MM.1S (cell line): ENCODE measurements at regions not wholly inside any gene's neighbourhood (a gene's known extent, or its start where the extent isn't known, plus 50 kb on each side); places are given as distances from the start of the nearest gene placed in this dataset.

Experiments used
- DNase-seq: peaks from one replicate; pipeline ENCODE4 v3.0.0-alpha.2; 2015
- H2AFZ ChIP-seq: fragments of 300-600 bp; sonication (generic); 2 replicates; pipeline ENCODE4 v1.6.0; 2016; ENCODE audit warnings: antibody characterized with exemption, low read length
- H3F3A ChIP-seq: fragments of 300-600 bp; sonication (generic); 2 replicates; pipeline ENCODE4 v1.6.1; 2016; ENCODE audit warnings: mild to moderate bottlenecking, antibody characterized with exemption, low read length, moderate library complexity, mixed read lengths; ENCODE audit not compliant: insufficient read depth
- H3K27ac ChIP-seq: fragments of 300-600 bp; sonication (generic); 2 replicates; pipeline ENCODE4 v1.5.1; 2016; ENCODE audit warnings: mild to moderate bottlenecking, low read length
- H3K27me3 ChIP-seq: fragments of 300-600 bp; sonication (generic); replicated peaks from 2 replicates; pipeline ENCODE4 v1.6.0; 2016; ENCODE audit warnings: low read length; ENCODE audit not compliant: insufficient read depth
- H3K36me3 ChIP-seq: fragments of 300-600 bp; sonication (generic); replicated peaks from 2 replicates; pipeline ENCODE4 v1.6.1; 2016; ENCODE audit warnings: mild to moderate bottlenecking, low read length, mixed read lengths; ENCODE audit not compliant: insufficient read depth
- H3K4me1 ChIP-seq: fragments of 300-600 bp; sonication (generic); 2 replicates; pipeline ENCODE4 v1.6.1; 2016; ENCODE audit warnings: low read length, mixed read lengths
- H3K4me2 ChIP-seq: fragments of 300-600 bp; sonication (generic); 2 replicates; pipeline ENCODE4 v1.6.0; 2016; ENCODE audit warnings: low read depth, low read length
- H3K4me3 ChIP-seq: fragments of 300-600 bp; sonication (generic); 2 replicates; pipeline ENCODE4 v1.5.1; 2016; ENCODE audit warnings: low read length, mixed read lengths
- H3K79me2 ChIP-seq: fragments of 300-600 bp; sonication (generic); 2 replicates; pipeline ENCODE4 v1.6.1; 2016; ENCODE audit warnings: mixed run types, low read length, mixed read lengths
- H3K9ac ChIP-seq: fragments of 300-600 bp; sonication (generic); 2 replicates; pipeline ENCODE4 v1.6.1; 2016; ENCODE audit warnings: low read length, mixed read lengths
- H3K9me2 ChIP-seq: fragments of 300-600 bp; sonication (generic); replicated peaks from 2 replicates; pipeline ENCODE4 v1.6.1; 2016; ENCODE audit warnings: mild to moderate bottlenecking, low read length, mixed read lengths; ENCODE audit not compliant: insufficient read depth
- H3K9me3 ChIP-seq: fragments of 300-600 bp; sonication (generic); replicated peaks from 2 replicates; pipeline ENCODE4 v1.6.1; 2016; ENCODE audit warnings: mild to moderate bottlenecking, low read length, mixed read lengths; ENCODE audit not compliant: insufficient read depth
- H4K20me1 ChIP-seq: fragments of 300-600 bp; sonication (generic); 2 replicates; pipeline ENCODE4 v1.6.1; 2016; ENCODE audit warnings: mild to moderate bottlenecking, low read length, moderate library complexity, mixed read lengths; ENCODE audit not compliant: insufficient read depth
- EZH2 ChIP-seq: fragments of 300-600 bp; sonication (generic); optimal IDR thresholded peaks from 2 replicates; pipeline ENCODE3; 2017; ENCODE audit warnings: low read depth, mild to moderate bottlenecking, antibody characterized with exemption, low read length, mixed read lengths
- EZH2phosphoT487 ChIP-seq: fragments of 300-600 bp; sonication (generic); IDR thresholded peaks from 2 replicates; pipeline ENCODE4 v1.6.1; 2018; ENCODE audit warnings: antibody characterized with exemption, low read length
- TF ChIP-seq, protein P1 (sequence below): fragments of 300-600 bp; sonication (generic); IDR thresholded peaks from 2 replicates; pipeline ENCODE4 v1.5.1; 2016; ENCODE audit warnings: antibody characterized with exemption, low read length, mixed read lengths

DNA sequence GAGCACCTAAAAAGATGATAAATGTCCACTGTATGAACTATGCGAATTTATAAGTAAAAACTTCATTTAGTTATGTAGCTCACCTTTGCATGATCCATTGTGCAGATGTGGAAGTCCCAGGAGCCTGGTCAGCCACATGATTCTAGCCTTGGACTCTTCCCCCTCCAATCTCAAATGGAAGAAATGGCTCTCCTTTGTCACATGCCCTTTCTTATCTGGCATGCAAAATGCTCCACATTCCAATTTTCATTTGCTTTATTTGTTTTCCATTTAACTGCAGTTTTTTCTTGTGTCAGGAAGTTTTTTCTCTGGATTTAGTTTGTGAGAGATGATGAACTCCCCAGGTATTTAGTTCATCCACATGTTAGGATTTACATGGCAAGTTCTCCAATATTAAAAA, 73.8 kb downstream of the DYRK2 start:
- Histone ChIP-seq H3K9me2 (no peaks in the 10 kb centered on the region), H2AFZ (no peak overlapping the region), H3K27ac (no peak overlapping the region), H3F3A (no peaks in the 10 kb centered on the region), H3K79me2 (no peaks in the 10 kb centered on the region), H3K9ac (no peak overlapping the region), H3K4me2 (no peak overlapping the region), H3K27me3 (no peaks in the 10 kb centered on the region), H4K20me1 (no peaks in the 10 kb centered on the region), H3K4me1 (no peaks in the 10 kb centered on the region), H3K36me3 (no peaks in the 10 kb centered on the region), H3K9me3 (no peaks in the 10 kb centered on the region), H3K4me3 (no peak overlapping the region)
- TF ChIP-seq EZH2 (no peak), EZH2phosphoT487 (no peak)
- TF ChIP-seq, protein P1, sequence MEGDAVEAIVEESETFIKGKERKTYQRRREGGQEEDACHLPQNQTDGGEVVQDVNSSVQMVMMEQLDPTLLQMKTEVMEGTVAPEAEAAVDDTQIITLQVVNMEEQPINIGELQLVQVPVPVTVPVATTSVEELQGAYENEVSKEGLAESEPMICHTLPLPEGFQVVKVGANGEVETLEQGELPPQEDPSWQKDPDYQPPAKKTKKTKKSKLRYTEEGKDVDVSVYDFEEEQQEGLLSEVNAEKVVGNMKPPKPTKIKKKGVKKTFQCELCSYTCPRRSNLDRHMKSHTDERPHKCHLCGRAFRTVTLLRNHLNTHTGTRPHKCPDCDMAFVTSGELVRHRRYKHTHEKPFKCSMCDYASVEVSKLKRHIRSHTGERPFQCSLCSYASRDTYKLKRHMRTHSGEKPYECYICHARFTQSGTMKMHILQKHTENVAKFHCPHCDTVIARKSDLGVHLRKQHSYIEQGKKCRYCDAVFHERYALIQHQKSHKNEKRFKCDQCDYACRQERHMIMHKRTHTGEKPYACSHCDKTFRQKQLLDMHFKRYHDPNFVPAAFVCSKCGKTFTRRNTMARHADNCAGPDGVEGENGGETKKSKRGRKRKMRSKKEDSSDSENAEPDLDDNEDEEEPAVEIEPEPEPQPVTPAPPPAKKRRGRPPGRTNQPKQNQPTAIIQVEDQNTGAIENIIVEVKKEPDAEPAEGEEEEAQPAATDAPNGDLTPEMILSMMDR = no peak
- no peak for DNase-seq

DNA sequence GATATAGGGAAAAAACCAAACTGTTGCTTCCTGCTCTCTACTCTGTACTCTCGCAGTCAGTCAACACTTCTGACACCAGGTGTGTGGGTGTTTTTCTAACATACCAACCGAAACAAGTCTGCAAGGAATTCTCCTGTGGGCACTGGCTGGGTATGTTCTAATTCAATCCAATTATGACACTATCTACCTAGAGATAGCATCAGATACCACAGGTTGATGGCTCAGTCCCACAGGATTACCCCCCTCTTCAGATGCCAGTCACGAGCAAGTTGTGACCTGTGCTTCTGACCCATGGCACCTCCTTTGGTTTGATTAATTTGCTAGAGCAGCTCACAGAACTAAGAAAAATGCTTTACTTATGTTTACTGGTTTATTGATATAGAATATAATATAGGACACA, 78.3 kb downstream of the DYRK2 start:
- no peak overlapping the region for H3K4me2 ChIP-seq
- no peaks in the 10 kb centered on the region for H3K36me3 ChIP-seq
- no peak overlapping the region for H3K27ac ChIP-seq
- H2AFZ ChIP-seq = no peak overlapping the region
- H3K79me2 ChIP-seq = no peaks in the 10 kb centered on the region
- H3K9me2 ChIP-seq = no peaks in the 10 kb centered on the region
- H3K4me1 ChIP-seq = no peaks in the 10 kb centered on the region
- no peaks in the 10 kb centered on the region for H3K27me3 ChIP-seq
- H3F3A ChIP-seq = no peaks in the 10 kb centered on the region
- DNase-seq = no peak
- no peak overlapping the region for H3K4me3 ChIP-seq
- TF ChIP-seq EZH2phosphoT487 (no peak), EZH2 (no peak)
- TF ChIP-seq, protein P1 = no peak
- H3K9ac ChIP-seq = no peak overlapping the region
- H4K20me1 ChIP-seq = no peaks in the 10 kb centered on the region
- no peaks in the 10 kb centered on the region for H3K9me3 ChIP-seq

DNA sequence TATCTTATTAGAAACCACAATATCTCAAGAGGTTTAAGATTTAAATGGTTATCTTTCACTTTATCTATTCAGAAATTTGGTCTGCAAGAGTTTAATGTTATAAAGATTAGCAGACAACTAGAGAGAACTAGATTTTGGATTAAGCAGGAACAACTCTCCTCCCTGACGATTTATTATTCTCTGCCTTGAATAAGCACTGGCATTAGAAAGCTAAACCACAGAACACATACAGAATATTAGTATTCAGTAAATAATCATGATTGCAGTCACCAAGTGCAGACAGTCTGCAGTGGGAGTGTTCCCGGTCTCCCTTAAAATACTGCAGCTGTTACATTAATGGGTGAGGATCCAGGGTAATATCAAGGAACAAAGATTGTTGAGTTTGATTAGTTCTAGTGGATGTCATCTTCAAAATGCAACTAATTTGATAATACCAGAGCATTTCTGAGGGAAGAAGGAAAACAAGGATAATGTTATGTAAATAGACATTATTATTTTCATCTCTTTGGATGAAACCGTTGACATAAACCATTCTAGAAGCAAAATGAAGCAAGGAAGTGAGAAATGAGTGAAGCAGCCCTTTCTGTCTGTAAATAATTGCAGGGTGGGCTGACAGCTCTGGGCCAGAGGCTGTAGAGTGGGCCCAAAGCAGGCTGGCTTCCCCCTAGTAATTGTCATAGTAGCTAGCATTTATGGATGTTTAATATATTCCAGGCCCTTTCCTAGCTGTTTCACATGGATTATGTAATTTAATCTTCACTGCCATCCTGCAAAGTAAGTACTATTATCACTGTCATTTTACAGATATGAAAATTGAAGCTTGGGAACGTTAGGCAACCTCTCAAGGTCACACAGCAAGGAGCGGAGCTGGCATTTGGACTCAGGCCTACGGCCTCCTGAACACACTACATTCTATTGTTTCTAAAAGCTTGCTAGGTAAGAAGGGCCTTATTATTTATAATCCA, 79.4 kb downstream of the DYRK2 start:
- H3K4me2 ChIP-seq = no peak overlapping the region
- TF ChIP-seq, protein P1 = no peak
- no peaks in the 10 kb centered on the region for H3K27me3 ChIP-seq
- no peak for DNase-seq
- H3K9me2 ChIP-seq = no peaks in the 10 kb centered on the region
- no peak overlapping the region for H3K9ac ChIP-seq
- H3K36me3 ChIP-seq = no peaks in the 10 kb centered on the region
- no peaks in the 10 kb centered on the region for H3K9me3 ChIP-seq
- H3K27ac ChIP-seq = no peak overlapping the region
- H2AFZ ChIP-seq = no peak overlapping the region
- no peaks in the 10 kb centered on the region for H4K20me1 ChIP-seq
- no peak overlapping the region for H3K4me3 ChIP-seq
- no peaks in the 10 kb centered on the region for H3K79me2 ChIP-seq
- H3F3A ChIP-seq = no peaks in the 10 kb centered on the region
- H3K4me1 ChIP-seq = no peaks in the 10 kb centered on the region
